ENCODE measurements at regions not wholly inside any gene's neighbourhood (a gene's known extent, or its start where the extent isn't known, plus 50 kb on each side); places are given as distances from the start of the nearest gene placed in this dataset.
"Not testable (repeated sequence)": the region's sequence is repeated elsewhere in the genome, so short reads cannot be mapped to it uniquely, and the experiment has no call there.

DNA sequence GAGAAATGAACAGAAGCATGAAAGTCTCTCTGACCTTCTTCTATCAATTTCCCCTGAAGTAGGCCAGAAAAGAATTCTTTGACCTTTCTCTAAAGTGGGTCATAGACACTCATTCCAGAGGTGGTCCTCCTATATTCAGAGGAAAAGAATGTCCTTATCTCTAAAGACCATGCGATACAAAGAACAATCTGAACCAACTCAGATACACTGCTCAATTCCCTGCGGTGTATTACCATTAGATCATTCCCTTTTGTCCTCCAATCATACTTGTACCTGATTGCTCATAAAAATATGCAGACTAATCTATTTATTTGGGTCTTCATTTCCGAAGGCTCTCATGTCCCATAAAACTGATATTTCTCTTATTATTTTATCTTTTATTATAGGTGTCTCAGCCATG is 652.4 kb upstream of the CHD1 start:
- TF ChIP-seq, protein P1, sequence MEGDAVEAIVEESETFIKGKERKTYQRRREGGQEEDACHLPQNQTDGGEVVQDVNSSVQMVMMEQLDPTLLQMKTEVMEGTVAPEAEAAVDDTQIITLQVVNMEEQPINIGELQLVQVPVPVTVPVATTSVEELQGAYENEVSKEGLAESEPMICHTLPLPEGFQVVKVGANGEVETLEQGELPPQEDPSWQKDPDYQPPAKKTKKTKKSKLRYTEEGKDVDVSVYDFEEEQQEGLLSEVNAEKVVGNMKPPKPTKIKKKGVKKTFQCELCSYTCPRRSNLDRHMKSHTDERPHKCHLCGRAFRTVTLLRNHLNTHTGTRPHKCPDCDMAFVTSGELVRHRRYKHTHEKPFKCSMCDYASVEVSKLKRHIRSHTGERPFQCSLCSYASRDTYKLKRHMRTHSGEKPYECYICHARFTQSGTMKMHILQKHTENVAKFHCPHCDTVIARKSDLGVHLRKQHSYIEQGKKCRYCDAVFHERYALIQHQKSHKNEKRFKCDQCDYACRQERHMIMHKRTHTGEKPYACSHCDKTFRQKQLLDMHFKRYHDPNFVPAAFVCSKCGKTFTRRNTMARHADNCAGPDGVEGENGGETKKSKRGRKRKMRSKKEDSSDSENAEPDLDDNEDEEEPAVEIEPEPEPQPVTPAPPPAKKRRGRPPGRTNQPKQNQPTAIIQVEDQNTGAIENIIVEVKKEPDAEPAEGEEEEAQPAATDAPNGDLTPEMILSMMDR (conservative IDR thresholded peaks at IDR 0.05 in 1 of 2, IDR thresholded peaks at IDR 0.05 in 1 of 2; ENCODE audit: low read depth in 1 of 2, low read length in 2 of 2) = not testable (repeated sequence)
- not testable (repeated sequence) for TF ChIP-seq EZH2 (IDR thresholded peaks at IDR 0.05; ENCODE audit: low read length, missing control alignments)

All from fibroblast of lung (primary cell).